ENCODE measurements at regions not wholly inside any gene's neighbourhood (a gene's known extent, or its start where the extent isn't known, plus 50 kb on each side); places are given as distances from the start of the nearest gene placed in this dataset.

DNA sequence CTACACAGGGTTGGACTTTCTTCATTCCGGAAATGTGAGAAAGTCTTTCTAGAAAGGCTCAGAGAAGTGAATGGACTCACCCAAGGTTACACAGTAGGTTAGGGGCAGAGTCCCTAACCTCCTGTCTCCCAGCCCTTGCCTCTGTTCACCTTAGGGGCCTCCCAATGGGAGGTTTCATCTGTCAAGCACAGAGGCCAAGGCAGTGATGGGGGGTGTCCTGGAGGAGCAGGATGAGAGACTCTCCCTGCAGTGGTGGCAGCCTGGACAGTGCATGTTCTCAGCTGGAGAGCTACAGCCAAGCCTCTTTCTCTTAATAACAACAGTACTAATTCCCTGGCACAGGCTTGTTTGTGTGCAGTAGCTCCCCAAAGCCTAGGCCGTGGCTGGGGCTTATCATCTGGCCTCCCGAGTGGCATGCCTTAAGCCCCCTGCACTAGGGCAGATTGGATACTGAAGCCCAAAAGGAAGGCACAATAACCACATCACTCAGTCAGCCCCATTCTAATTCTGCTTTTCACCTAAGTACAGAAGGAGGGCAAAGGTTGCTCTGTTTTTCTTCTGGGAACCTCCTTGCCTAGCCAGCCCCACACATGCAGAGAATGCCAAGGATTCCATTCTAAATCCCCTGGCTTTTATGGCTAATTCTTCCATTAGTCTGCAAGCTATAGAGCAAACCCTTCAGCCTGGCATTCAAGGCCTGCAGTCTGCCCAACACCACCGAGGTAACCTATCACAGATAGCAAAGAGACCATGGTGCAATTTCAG is 50.2 kb upstream of the XPA start:
- no peaks in the 10 kb centered on the region for H3K4me1 ChIP-seq (ENCODE audit: control insufficient read depth in 1 of 2, insufficient read depth in 2 of 2, low read length in 2 of 2)
- H3K4me3 ChIP-seq (ENCODE audit: low read length in 2 of 2): no peak overlapping the region
- no peaks in the 10 kb centered on the region for H3K36me3 ChIP-seq (ENCODE audit: control insufficient read depth in 1 of 2, insufficient read depth in 2 of 2, low read length in 1 of 2)
- H3K9me3 ChIP-seq (ENCODE audit: control insufficient read depth, low read length): peaks cover 3% of the 10 kb centered on the region
- ATAC-seq (ENCODE audit: low FRiP score): no peak
- 60 to 68% methylated on average over 4 of the region's 4 CpGs for WGBS, 2 donors
- no peaks in the 10 kb centered on the region for H3K27me3 ChIP-seq (ENCODE audit: control insufficient read depth in 1 of 2, insufficient read depth in 2 of 2, low read length in 1 of 2)
- H3K27ac ChIP-seq (ENCODE audit: low read depth in 1 of 2, low read length in 2 of 2): no peak overlapping the region
- DNase-seq: no peak
- intact Hi-C loops (cut with DNase I): no loop called here

DNA sequence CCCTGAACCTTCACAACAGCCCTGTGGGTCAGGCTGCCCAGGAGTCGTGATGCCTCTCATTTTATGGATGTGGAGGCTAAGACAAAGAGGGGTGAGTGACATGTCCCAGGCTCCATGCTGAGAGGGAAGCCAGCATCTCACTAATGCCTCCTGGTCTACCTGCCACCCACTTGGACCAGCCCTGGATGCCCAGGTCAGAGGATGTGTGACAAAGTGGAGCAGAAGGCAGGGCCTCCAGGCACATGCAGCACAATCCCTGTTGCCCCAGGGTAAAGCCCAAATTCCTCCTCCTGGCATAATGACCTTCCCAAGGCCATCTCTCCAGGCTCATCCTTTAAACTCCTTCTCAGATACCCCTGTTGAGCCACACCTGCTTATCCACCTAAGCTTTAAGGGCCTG is 51.4 kb upstream of the XPA start:
- intact Hi-C loops (cut with DNase I): no loop called here
- ATAC-seq (ENCODE audit: low FRiP score): no peak
- Histone ChIP-seq H3K4me1 (ENCODE audit: control insufficient read depth in 1 of 2, insufficient read depth in 2 of 2, low read length in 2 of 2) (no peaks in the 10 kb centered on the region), H3K9me3 (ENCODE audit: control insufficient read depth, low read length) (no peaks in the 10 kb centered on the region), H3K4me3 (ENCODE audit: low read length in 2 of 2) (no peak overlapping the region), H3K36me3 (ENCODE audit: control insufficient read depth in 1 of 2, insufficient read depth in 2 of 2, low read length in 1 of 2) (no peaks in the 10 kb centered on the region), H3K27ac (ENCODE audit: low read depth in 1 of 2, low read length in 2 of 2) (no peak overlapping the region), H3K27me3 (ENCODE audit: control insufficient read depth in 1 of 2, insufficient read depth in 2 of 2, low read length in 1 of 2) (no peaks in the 10 kb centered on the region)
- DNase-seq: no peak
- 68 to 78% methylated on average over 1 of the region's 1 CpG for WGBS, 2 donors

DNA sequence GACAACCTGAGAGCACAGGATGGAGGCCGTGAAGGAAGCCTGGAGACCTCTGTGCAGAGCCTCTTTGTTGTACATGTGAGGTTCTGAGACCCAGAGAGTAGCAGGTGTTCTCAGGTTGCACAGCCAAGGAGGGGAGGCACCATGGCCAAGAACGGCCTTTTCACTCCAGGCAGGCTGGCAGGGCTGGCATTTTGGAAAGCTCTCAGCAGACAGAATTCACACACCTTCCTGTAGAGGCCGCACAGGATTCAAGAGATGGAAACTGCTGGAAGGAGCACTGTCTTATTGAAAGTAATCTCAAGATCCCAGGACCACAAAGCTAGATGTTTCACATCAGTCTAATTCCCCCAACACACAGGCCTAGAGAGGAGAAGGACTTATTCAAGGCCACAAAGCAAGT is 52.8 kb upstream of the XPA start:
- intact Hi-C loops (cut with DNase I): no loop called here
- 75 to 77% methylated on average over 3 of the region's 3 CpGs for WGBS, 2 donors

DNA sequence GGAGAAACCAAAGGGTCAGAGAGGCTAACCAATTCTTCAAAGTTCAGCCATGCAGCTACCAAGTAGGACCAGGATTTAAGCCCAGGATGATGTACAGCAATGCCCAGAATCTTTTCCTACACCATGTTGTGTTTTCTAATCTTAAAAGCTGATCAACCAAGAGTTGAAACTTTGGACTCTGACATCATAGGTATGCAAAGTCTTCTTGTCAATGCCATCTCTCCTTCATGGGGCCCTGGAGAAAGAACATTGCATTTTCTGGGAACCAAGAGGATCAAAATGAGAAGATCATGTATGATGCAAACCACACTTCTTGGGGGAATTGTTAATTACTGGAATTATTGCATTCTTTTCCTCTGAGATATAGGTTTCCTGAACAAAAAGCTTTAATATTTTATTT is 54.4 kb upstream of the XPA start:
- H3K36me3 ChIP-seq (ENCODE audit: control insufficient read depth in 1 of 2, insufficient read depth in 2 of 2, low read length in 1 of 2): no peaks in the 10 kb centered on the region
- peaks cover 2% of the 10 kb centered on the region for H3K9me3 ChIP-seq (ENCODE audit: control insufficient read depth, low read length)
- H3K27me3 ChIP-seq (ENCODE audit: control insufficient read depth in 1 of 2, insufficient read depth in 2 of 2, low read length in 1 of 2): peaks cover 0 to 2% of the 10 kb centered on the region in 2 donors
- H3K4me3 ChIP-seq (ENCODE audit: low read length in 2 of 2): no peak overlapping the region
- no peak overlapping the region for H3K27ac ChIP-seq (ENCODE audit: low read depth in 1 of 2, low read length in 2 of 2)
- no peaks in the 10 kb centered on the region for H3K4me1 ChIP-seq (ENCODE audit: control insufficient read depth in 1 of 2, insufficient read depth in 2 of 2, low read length in 2 of 2)
- no peak for DNase-seq
- ATAC-seq (ENCODE audit: low FRiP score): no peak
- intact Hi-C loops (cut with DNase I): no loop called here

More for the DNA sequence above, 52.8 kb upstream of the XPA start:
- Histone ChIP-seq H3K9me3 (ENCODE audit: control insufficient read depth, low read length) (no peaks in the 10 kb centered on the region), H3K36me3 (ENCODE audit: control insufficient read depth in 1 of 2, insufficient read depth in 2 of 2, low read length in 1 of 2) (no peaks in the 10 kb centered on the region), H3K4me3 (ENCODE audit: low read length in 2 of 2) (no peak overlapping the region), H3K27me3 (ENCODE audit: control insufficient read depth in 1 of 2, insufficient read depth in 2 of 2, low read length in 1 of 2) (no peaks in the 10 kb centered on the region), H3K4me1 (ENCODE audit: control insufficient read depth in 1 of 2, insufficient read depth in 2 of 2, low read length in 2 of 2) (no peaks in the 10 kb centered on the region), H3K27ac (ENCODE audit: low read depth in 1 of 2, low read length in 2 of 2) (no peak overlapping the region)
- DNase-seq (no peak), ATAC-seq (ENCODE audit: low FRiP score) (no peak)

DNA sequence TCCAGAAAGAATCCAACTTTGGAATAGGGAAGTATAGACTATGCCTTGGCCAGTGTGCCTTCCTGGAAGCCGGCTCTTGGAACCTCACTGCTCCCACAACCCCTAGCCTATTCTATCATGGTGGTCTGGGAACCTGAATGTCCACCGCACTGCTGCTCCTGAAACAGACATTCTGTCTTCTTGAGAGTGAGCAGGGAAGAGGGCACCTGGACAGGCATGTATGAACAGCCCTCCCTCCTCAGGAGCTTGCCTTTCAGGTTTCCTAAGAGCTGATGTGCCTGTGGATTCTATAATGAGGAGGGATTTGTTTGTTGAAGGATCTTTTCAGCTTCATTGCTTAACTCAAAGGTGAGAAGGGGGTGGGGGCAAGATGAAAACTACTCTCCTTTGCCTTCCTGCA is 55.1 kb upstream of the XPA start:
- Histone ChIP-seq H3K27ac (ENCODE audit: low read depth in 1 of 2, low read length in 2 of 2) (no peak overlapping the region), H3K4me1 (ENCODE audit: control insufficient read depth in 1 of 2, insufficient read depth in 2 of 2, low read length in 2 of 2) (no peaks in the 10 kb centered on the region), H3K9me3 (ENCODE audit: control insufficient read depth, low read length) (peaks cover 2% of the 10 kb centered on the region), H3K4me3 (ENCODE audit: low read length in 2 of 2) (no peak overlapping the region), H3K36me3 (ENCODE audit: control insufficient read depth in 1 of 2, insufficient read depth in 2 of 2, low read length in 1 of 2) (no peaks in the 10 kb centered on the region), H3K27me3 (ENCODE audit: control insufficient read depth in 1 of 2, insufficient read depth in 2 of 2, low read length in 1 of 2) (peaks cover 0 to 2% of the 10 kb centered on the region in 2 donors)
- DNase-seq (no peak), ATAC-seq (ENCODE audit: low FRiP score) (no peak)
- WGBS, 2 donors: 86 to 92% methylated on average over 2 of the region's 2 CpGs
- intact Hi-C loops (cut with DNase I): no loop called here

DNA sequence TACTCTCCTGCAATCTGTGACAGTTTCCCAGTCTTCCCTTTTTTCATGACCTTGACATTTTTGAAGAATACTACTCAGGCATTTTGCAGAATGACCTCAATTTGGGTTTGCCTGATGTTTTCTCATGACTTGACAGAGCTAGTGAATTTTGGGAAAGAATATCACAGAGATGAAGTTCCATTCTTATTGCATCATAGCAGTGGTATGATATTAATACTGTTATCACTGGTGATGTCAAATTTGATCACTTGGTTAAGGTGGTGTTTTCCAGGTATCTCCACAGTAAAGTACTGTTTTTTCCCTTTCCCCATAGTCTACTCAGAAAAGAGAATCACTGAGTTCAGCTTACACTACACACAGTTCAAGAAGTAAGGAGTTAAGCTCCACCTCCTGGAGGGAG is 56.2 kb upstream of the XPA start:
- Histone ChIP-seq H3K4me3 (ENCODE audit: low read length in 2 of 2) (no peak overlapping the region), H3K36me3 (ENCODE audit: control insufficient read depth in 1 of 2, insufficient read depth in 2 of 2, low read length in 1 of 2) (no peaks in the 10 kb centered on the region), H3K27me3 (ENCODE audit: control insufficient read depth in 1 of 2, insufficient read depth in 2 of 2, low read length in 1 of 2) (peaks cover 0 to 2% of the 10 kb centered on the region in 2 donors), H3K4me1 (ENCODE audit: control insufficient read depth in 1 of 2, insufficient read depth in 2 of 2, low read length in 2 of 2) (no peaks in the 10 kb centered on the region), H3K27ac (ENCODE audit: low read depth in 1 of 2, low read length in 2 of 2) (no peak overlapping the region), H3K9me3 (ENCODE audit: control insufficient read depth, low read length) (peaks cover 2% of the 10 kb centered on the region)
- intact Hi-C loops (cut with DNase I): no loop called here
- ATAC-seq (ENCODE audit: low FRiP score) (no peak), DNase-seq (no peak)

DNA sequence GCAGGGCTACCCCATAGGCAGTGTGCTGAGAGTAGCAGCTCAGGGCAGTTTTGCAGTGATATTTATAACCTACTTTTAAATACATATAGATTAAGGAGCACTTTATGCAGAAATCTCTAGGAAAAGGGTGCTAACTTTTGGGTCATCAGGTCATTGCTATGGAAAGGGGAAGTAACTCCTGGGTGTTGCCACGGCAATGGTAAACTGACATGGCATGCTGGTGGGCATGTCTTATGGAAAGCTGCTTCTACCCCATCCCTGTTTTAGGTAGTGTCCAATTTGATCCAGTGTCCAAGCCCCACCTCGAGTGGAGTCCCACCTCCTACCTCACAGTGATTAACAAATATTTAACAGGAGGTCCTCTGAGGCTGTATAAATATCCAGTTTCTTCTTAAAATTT is 56.8 kb upstream of the XPA start:
- DNase-seq (no peak), ATAC-seq (ENCODE audit: low FRiP score) (no peak)
- Histone ChIP-seq H3K4me3 (ENCODE audit: low read length in 2 of 2) (no peak overlapping the region), H3K9me3 (ENCODE audit: control insufficient read depth, low read length) (peaks cover 2% of the 10 kb centered on the region), H3K27me3 (ENCODE audit: control insufficient read depth in 1 of 2, insufficient read depth in 2 of 2, low read length in 1 of 2) (peaks cover 0 to 2% of the 10 kb centered on the region in 2 donors), H3K36me3 (ENCODE audit: control insufficient read depth in 1 of 2, insufficient read depth in 2 of 2, low read length in 1 of 2) (no peaks in the 10 kb centered on the region), H3K27ac (ENCODE audit: low read depth in 1 of 2, low read length in 2 of 2) (no peak overlapping the region), H3K4me1 (ENCODE audit: control insufficient read depth in 1 of 2, insufficient read depth in 2 of 2, low read length in 2 of 2) (no peaks in the 10 kb centered on the region)
- WGBS, 2 donors: 87 to 89% methylated on average over 2 of the region's 2 CpGs
- intact Hi-C loops (cut with DNase I): no loop called here

DNA sequence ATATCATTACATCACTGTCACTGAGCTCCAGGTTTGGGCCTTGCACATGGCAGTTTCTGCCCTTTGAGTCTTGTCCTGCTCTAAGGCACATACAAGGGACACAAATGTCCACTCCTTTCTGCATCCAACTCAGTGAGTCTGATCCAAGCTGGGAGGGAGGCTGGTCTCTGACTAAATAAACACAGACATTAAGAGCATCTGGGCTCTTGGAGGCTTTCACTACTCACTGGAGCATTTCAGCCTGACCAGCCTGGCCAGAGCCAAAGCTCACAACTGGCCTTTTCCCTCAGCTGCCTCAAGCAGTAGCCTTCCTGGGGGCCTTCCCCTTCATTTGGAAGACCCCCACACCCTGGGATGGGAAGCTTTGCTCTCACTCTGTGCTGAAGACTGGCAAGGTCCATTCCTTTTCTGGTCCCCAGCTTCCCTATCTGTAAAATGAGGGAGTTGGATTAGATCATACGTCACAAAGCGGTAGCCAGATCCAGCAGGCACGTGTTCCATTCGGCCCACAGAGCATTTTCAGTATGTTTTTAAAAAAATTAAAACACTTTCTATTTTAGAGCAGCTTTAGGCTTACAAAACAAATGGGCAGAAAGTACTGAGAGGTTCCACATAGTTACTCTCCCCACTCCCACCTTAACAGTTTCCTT is 58.6 kb upstream of the XPA start:
- H3K27me3 ChIP-seq (ENCODE audit: control insufficient read depth in 1 of 2, insufficient read depth in 2 of 2, low read length in 1 of 2): peaks cover 0 to 2% of the 10 kb centered on the region in 2 donors
- DNase-seq: no peak
- H3K27ac ChIP-seq (ENCODE audit: low read depth in 1 of 2, low read length in 2 of 2): no peak overlapping the region
- H3K9me3 ChIP-seq (ENCODE audit: control insufficient read depth, low read length): peaks cover 2% of the 10 kb centered on the region
- intact Hi-C loops (cut with DNase I): no loop called here
- H3K4me3 ChIP-seq (ENCODE audit: low read length in 2 of 2): no peak overlapping the region
- 57 to 63% methylated on average over 4 of the region's 4 CpGs for WGBS, 2 donors
- ATAC-seq (ENCODE audit: low FRiP score): no peak
- H3K36me3 ChIP-seq (ENCODE audit: control insufficient read depth in 1 of 2, insufficient read depth in 2 of 2, low read length in 1 of 2): no peaks in the 10 kb centered on the region
- H3K4me1 ChIP-seq (ENCODE audit: control insufficient read depth in 1 of 2, insufficient read depth in 2 of 2, low read length in 2 of 2): no peaks in the 10 kb centered on the region

DNA sequence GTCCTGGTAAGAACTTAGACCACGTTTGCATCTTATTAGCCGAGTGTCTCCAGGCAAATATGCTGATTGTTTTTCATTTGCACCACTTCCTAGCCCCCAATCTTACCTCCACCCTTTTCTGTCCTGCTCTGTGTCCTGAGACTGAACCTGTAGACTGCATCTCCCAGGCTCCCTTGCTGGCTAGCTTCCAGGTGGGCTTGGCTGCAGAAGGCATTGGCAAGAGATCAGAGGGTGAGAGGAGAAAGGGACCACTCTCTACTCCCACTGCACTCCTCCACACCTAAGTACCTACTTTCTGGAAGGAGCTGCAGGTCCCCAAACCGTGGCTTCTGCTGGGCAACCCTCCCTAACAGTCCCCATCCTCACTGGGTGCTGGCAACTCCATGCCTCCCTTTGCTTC is 59.9 kb upstream of the XPA start:
- H3K9me3 ChIP-seq (ENCODE audit: control insufficient read depth, low read length): peaks cover 2% of the 10 kb centered on the region
- no peak overlapping the region for H3K27ac ChIP-seq (ENCODE audit: low read depth in 1 of 2, low read length in 2 of 2)
- no peak overlapping the region for H3K4me3 ChIP-seq (ENCODE audit: low read length in 2 of 2)
- no peaks in the 10 kb centered on the region for H3K4me1 ChIP-seq (ENCODE audit: control insufficient read depth in 1 of 2, insufficient read depth in 2 of 2, low read length in 2 of 2)
- ATAC-seq (ENCODE audit: low FRiP score): no peak
- DNase-seq: no peak
- H3K27me3 ChIP-seq (ENCODE audit: control insufficient read depth in 1 of 2, insufficient read depth in 2 of 2, low read length in 1 of 2): peaks cover 0 to 2% of the 10 kb centered on the region in 2 donors
- intact Hi-C loops (cut with DNase I): no loop called here
- WGBS, 2 donors: 51 to 59% methylated on average over 3 of the region's 3 CpGs
- H3K36me3 ChIP-seq (ENCODE audit: control insufficient read depth in 1 of 2, insufficient read depth in 2 of 2, low read length in 1 of 2): no peaks in the 10 kb centered on the region

Measured in aorta (tissue), 5 donors.